Fibroblast of lung (primary cell): ENCODE measurements at regions not wholly inside any gene's neighbourhood (a gene's known extent, or its start where the extent isn't known, plus 50 kb on each side); places are given as distances from the start of the nearest gene placed in this dataset.

Experiments
- DNase-seq, 2 donors: peaks; one replicate each; pipeline versions ENCODE4 v3.0.0 to v3.0.0-alpha.2; 2010; ENCODE audit warnings: low read depth in 2 of 2
- H2AFZ ChIP-seq: 2 replicates; pipeline ENCODE4 v1.5.1; 2012; ENCODE audit warnings: low read length, control low read depth, inconsistent platforms
- H3K27ac ChIP-seq: 2 replicates; pipeline ENCODE4 v1.5.1; 2011; ENCODE audit warnings: low read length, control low read depth; ENCODE audit not compliant: insufficient read depth
- H3K27me3 ChIP-seq: 2 replicates; pipeline ENCODE4 v1.5.1; 2011; ENCODE audit warnings: mild to moderate bottlenecking, low read length; ENCODE audit not compliant: control insufficient read depth, insufficient read depth
- H3K36me3 ChIP-seq: 2 replicates; pipeline ENCODE4 v1.5.1; 2011; ENCODE audit warnings: low read length; ENCODE audit not compliant: control insufficient read depth, insufficient read depth
- H3K4me1 ChIP-seq: 2 replicates; pipeline ENCODE4 v1.5.1; 2011; ENCODE audit warnings: low read length; ENCODE audit not compliant: control insufficient read depth, insufficient read depth; ENCODE audit errors: extremely low read depth
- H3K4me2 ChIP-seq: 2 replicates; pipeline ENCODE4 v1.5.1; 2011; ENCODE audit warnings: low read length, control low read depth; ENCODE audit not compliant: insufficient read depth; ENCODE audit errors: extremely low read depth
- H3K4me3 ChIP-seq, 4 experiments: fragments of 200-600 bp in 1 of 4; sonication (generic) in 1 of 4; replicated peaks in 1 of 4; 2 replicates each; pipeline ENCODE4 v1.5.1; 2011 to 2016; ENCODE audit warnings: low read length in 4 of 4, low read depth in 3 of 4, mild to moderate bottlenecking in 3 of 4, control low read depth in 2 of 4, inconsistent platforms in 1 of 4, mixed read lengths in 1 of 4; ENCODE audit not compliant: insufficient read depth in 1 of 4; ENCODE audit errors: control extremely low read depth in 1 of 4
- H3K79me2 ChIP-seq: 2 replicates; pipeline ENCODE4 v1.5.1; 2012; ENCODE audit warnings: mild to moderate bottlenecking, low read length, inconsistent platforms; ENCODE audit not compliant: control insufficient read depth, insufficient read depth
- H3K9ac ChIP-seq: 2 replicates; pipeline ENCODE4 v1.5.1; 2011; ENCODE audit warnings: mild to moderate bottlenecking, low read length, control low read depth; ENCODE audit not compliant: insufficient read depth
- H3K9me3 ChIP-seq: 2 replicates; pipeline ENCODE4 v1.5.1; 2012; ENCODE audit warnings: low read depth, low read length; ENCODE audit not compliant: control insufficient read depth, insufficient read depth
- H4K20me1 ChIP-seq: 2 replicates; pipeline ENCODE4 v1.5.1; 2011; ENCODE audit warnings: low read length; ENCODE audit not compliant: control insufficient read depth, insufficient read depth; ENCODE audit errors: extremely low read depth
- CTCF ChIP-seq, 2 donors: IDR thresholded peaks in 1 of 2; conservative IDR thresholded peaks in 1 of 2; 1 replicate in 1 of 2; 2 replicates in 1 of 2; pipeline ENCODE4 v1.5.1; 2011 to 2012; ENCODE audit warnings: low read length in 2 of 2, control low read depth in 1 of 2, inconsistent platforms in 1 of 2, low read depth in 1 of 2, mild to moderate bottlenecking in 1 of 2
- EZH2 ChIP-seq: IDR thresholded peaks from 2 replicates; pipeline ENCODE4 v1.5.1; 2012; ENCODE audit warnings: low read length, control low read depth, mild to moderate bottlenecking; ENCODE audit errors: missing control alignments

DNA sequence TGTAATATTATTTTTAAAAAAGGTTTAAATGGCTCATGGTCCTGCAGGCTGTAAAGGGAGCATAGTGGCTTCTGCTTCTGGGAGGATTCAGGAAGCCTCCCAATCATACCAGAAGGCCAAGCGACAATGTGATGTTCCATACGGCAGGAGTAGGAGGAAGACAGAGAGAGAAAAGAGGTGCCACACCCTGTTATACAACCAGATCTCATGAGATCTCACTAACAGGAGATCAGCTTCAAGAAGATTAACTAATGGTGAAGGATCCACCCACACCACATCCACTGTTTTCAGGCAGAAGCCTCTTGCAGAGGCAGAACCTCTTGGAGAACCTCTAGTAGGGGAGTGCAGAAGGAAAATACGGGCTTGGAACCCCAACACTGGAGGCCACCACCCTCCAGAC, 103.9 kb upstream of the TEKT4 start:
- Histone ChIP-seq H3K4me1 (no peaks in the 10 kb centered on the region), H4K20me1 (no peaks in the 10 kb centered on the region), H2AFZ (no peak overlapping the region), H3K4me2 (no peak overlapping the region), H3K36me3 (no peaks in the 10 kb centered on the region), H3K79me2 (no peaks in the 10 kb centered on the region), H3K9me3 (no peaks in the 10 kb centered on the region), H3K27ac (no peak overlapping the region), H3K27me3 (no peaks in the 10 kb centered on the region), H3K9ac (no peak overlapping the region), H3K4me3 (no peak overlapping the region)
- TF ChIP-seq CTCF (conservative IDR thresholded peaks at IDR 0.05 in 1 of 2, IDR thresholded peaks at IDR 0.05 in 1 of 2; ENCODE audit: low read depth in 1 of 2, low read length in 2 of 2): no peak
- TF ChIP-seq EZH2: no peak
- no peak for DNase-seq

GRCh38 chr2:94769733-94770132, 101.5 kb upstream of the TEKT4 start:
- no peak for TF ChIP-seq CTCF (conservative IDR thresholded peaks at IDR 0.05 in 1 of 2, IDR thresholded peaks at IDR 0.05 in 1 of 2; ENCODE audit: low read depth in 1 of 2, low read length in 2 of 2)
- no peak for TF ChIP-seq EZH2
- H3K4me1 ChIP-seq: no peaks in the 10 kb centered on the region
- DNase-seq: no peak
- H2AFZ ChIP-seq: no peak overlapping the region
- H3K9me3 ChIP-seq: no peaks in the 10 kb centered on the region
- H3K27me3 ChIP-seq: no peaks in the 10 kb centered on the region
- no peaks in the 10 kb centered on the region for H3K79me2 ChIP-seq
- no peak overlapping the region for H3K4me3 ChIP-seq
- no peak overlapping the region for H3K4me2 ChIP-seq
- no peak overlapping the region for H3K9ac ChIP-seq
- no peaks in the 10 kb centered on the region for H3K36me3 ChIP-seq
- no peaks in the 10 kb centered on the region for H4K20me1 ChIP-seq
- H3K27ac ChIP-seq: no peak overlapping the region

DNA sequence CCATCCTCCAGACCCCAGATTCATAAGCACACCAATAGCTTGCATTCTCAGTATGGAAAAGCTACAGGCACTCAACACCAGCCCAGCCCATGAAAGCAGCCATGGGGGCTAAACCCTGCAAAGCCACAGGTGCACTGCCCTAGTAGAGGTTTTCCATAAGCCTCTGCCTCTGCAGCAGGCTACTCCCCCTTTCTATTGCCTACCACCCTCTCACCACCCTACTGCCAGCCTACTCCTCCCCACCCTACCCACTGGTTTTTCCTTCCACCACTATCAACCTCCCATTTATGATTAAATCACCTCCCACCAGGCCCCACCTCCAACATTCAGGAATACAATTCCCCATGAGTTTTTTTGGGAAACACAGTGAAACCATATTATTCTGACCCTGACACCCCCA, 96.4 kb upstream of the TEKT4 start:
- Histone ChIP-seq H3K4me2 (no peak overlapping the region), H3K27me3 (no peaks in the 10 kb centered on the region), H3K9me3 (no peaks in the 10 kb centered on the region), H4K20me1 (no peaks in the 10 kb centered on the region), H2AFZ (no peak overlapping the region), H3K4me3 (no peak overlapping the region), H3K27ac (no peak overlapping the region), H3K36me3 (no peaks in the 10 kb centered on the region), H3K9ac (no peak overlapping the region), H3K4me1 (no peaks in the 10 kb centered on the region), H3K79me2 (no peaks in the 10 kb centered on the region)
- DNase-seq: no peak
- TF ChIP-seq CTCF (conservative IDR thresholded peaks at IDR 0.05 in 1 of 2, IDR thresholded peaks at IDR 0.05 in 1 of 2; ENCODE audit: low read depth in 1 of 2, low read length in 2 of 2): no peak
- TF ChIP-seq EZH2: no peak
